Astrocyte (in vitro differentiated cells and primary cell): ENCODE measurements at regions not wholly inside any gene's neighbourhood (a gene's known extent, or its start where the extent isn't known, plus 50 kb on each side); places are given as distances from the start of the nearest gene placed in this dataset.

Source experiments
- EZH2 ChIP-seq: IDR thresholded peaks from 2 replicates; pipeline ENCODE4 v1.6.1; 2012; ENCODE audit warnings: mild to moderate bottlenecking, low read length, inconsistent platforms; ENCODE audit not compliant: insufficient read depth
- TF ChIP-seq, protein P1 (sequence below): IDR thresholded peaks from 2 replicates; pipeline ENCODE4 v1.5.1; 2011; ENCODE audit warnings: low read depth, mild to moderate bottlenecking, inconsistent platforms, low read length, moderate library complexity; ENCODE audit not compliant: insufficient read depth

GRCh38 chr1:69491416-69491815, 76.3 kb upstream of the LRRC7 start:
- TF ChIP-seq, protein P1, sequence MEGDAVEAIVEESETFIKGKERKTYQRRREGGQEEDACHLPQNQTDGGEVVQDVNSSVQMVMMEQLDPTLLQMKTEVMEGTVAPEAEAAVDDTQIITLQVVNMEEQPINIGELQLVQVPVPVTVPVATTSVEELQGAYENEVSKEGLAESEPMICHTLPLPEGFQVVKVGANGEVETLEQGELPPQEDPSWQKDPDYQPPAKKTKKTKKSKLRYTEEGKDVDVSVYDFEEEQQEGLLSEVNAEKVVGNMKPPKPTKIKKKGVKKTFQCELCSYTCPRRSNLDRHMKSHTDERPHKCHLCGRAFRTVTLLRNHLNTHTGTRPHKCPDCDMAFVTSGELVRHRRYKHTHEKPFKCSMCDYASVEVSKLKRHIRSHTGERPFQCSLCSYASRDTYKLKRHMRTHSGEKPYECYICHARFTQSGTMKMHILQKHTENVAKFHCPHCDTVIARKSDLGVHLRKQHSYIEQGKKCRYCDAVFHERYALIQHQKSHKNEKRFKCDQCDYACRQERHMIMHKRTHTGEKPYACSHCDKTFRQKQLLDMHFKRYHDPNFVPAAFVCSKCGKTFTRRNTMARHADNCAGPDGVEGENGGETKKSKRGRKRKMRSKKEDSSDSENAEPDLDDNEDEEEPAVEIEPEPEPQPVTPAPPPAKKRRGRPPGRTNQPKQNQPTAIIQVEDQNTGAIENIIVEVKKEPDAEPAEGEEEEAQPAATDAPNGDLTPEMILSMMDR = no peak
- no peak for TF ChIP-seq EZH2
